ENCODE measurements at regions not wholly inside any gene's neighbourhood (a gene's known extent, or its start where the extent isn't known, plus 50 kb on each side); places are given as distances from the start of the nearest gene placed in this dataset.
"Not testable (repeated sequence)": the region's sequence is repeated elsewhere in the genome, so short reads cannot be mapped to it uniquely, and the experiment has no call there.

DNA sequence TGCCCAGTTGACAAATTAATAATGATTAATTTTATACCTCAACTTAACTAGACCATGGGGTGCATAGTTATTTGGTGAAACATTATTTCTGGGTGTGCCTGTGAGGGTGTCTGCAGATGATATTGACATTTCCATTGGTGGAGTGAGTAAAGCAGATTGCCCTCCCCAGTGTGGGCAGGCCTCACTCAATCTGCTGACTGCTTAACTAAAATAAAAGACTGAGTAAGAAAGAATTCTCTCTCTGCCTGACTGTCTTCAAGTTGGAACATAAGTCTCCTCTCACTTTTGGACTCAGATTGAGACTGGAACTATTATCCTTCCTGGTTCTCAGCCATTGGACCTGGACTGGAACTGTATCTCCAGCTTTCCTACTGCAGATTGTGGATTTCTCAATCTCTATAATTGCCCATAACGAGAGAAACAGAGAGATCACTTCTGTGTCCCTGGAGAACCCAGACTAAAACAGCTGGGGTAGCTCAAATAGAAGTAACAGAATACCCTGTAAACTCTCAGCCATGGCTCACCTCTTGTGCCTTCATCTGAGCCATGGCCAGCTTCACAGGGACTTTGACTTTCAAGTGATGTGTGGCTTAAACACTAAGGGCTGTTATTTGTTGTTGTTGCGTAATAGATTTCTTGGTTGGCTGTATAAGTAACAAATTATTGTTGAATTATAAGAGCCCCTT lies 575.3 kb upstream of the RAB6C start:
- DNase-seq (ENCODE audit: low read depth in 3 of 3), result no peak

DNA sequence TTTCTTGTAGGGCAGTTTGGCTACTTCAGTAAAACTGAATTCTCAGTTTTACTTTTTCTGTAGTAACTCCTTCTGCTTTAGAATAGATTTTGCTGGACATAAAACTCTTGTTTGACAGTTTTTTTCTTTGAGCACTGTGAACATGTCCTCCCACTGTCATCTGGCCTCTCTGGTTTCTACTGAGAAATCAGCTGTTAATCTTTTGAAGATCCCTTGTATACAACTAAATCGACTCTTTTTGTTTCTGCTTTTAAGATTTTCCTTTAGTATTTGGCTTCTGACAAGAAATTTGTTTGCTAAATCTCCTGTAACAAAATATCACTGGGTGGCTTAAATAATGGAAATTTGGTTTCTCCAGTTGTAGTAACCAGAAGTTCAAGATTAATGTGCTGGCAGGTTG lies 570.9 kb upstream of the RAB6C start:
- no peak for DNase-seq (ENCODE audit: low read depth in 3 of 3)

DNA sequence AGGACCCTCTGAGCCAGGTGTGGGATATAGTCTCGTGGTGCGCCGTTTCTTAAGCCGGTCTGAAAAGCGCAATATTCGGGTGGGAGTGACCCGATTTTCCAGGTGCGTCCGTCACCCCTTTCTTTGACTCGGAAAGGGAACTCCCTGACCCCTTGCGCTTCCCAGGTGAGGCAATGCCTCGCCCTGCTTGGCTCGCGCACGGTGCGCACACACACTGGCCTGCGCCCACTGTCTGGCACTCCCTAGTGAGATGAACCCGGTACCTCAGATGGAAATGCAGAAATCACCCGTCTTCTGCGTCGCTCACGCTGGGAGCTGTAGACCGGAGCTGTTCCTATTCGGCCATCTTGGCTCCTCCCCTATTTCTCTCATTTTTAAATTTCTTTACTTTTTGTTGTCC lies 562.4 kb upstream of the RAB6C start:
- DNase-seq (ENCODE audit: low read depth in 3 of 3), result not testable (repeated sequence)

DNA sequence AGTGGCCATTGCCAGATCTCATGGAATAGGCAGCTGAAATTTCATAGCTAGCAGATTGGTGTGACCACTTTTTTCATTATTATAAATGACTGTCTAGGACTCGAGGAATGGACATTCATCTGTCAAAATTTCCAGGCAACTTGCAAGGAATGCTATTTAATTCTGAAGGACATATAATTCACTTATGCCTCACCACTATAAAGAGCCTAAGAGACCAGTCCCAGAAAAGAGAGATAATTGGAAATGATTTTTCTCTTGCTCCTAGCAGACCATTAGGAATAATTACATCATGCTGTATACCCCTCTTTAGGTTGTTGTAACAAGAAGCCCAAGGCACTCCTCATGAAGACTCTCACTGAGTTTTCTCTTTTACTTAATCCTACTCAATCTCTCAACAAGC lies 557.4 kb upstream of the RAB6C start:
- no peak for DNase-seq (ENCODE audit: low read depth in 3 of 3)

DNA sequence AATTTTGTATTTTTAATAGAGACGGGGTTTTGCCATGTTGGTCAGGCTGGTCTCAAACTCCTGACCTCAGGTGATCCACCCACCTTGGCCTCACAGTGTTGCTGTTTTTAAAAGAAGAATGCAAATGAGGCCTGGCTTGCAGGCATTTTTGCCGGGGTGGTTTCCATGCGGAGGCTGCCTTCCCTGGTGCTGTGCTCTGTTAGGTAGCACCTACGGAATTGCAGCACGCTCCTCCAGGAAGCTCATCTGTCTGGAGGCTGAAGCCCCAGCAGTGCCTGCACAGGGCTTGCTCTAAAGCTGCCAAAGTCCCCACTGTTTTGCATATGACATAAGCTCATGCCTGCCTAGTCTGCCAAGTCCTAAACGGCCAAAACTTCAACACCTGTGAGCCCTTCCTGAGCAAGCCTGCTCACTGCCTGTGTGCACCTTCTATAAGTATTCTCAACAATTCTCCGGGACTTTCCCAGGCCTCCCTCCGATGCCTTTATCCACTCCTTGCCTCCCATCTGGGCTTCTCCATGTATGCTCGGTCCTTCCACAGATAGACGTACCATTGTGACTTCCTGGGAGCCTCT lies 551.3 kb upstream of the RAB6C start:
- DNase-seq (ENCODE audit: low read depth in 3 of 3), result no peak

DNA sequence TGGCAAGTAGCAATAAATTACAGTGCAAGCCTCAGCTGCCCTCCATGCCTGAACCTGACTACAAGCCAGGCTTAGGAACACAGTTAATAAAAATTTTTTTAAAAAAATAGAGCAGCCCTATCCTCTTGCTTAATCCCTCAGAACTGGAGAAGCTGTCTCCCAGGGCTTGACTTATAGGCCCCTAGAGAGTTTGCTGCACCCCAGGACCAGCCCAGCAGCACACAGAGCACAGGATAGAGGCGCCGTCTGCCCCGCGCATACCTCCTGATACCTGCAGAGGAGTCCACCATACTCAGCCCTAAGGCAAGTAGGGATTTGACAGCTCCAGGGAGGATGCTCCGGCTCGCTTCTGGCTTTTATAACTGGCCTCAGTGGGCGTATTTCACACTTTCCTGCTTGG lies 548.6 kb upstream of the RAB6C start:
- DNase-seq (ENCODE audit: low read depth in 3 of 3), result no peak

DNA sequence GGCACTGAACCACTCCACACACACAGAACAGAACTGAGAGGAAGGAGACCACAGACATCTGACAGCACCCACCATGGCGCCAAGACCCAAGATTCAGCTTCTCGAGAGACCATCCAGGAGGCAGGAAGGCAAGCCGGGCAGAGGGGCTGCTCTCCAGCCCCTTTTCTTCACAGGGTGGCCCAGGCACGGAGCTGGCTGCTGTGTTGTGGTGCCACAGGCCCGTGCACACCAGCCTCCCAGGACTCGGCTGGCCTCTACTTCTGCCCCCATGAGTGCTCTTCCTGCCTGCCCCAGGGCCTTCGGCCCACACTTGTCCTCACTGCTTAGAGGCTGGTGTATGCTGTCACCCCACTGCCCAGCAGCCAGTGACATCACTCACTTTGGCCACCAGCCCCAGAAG lies 547.6 kb upstream of the RAB6C start:
- DNase-seq (ENCODE audit: low read depth in 3 of 3), result no peak

DNA sequence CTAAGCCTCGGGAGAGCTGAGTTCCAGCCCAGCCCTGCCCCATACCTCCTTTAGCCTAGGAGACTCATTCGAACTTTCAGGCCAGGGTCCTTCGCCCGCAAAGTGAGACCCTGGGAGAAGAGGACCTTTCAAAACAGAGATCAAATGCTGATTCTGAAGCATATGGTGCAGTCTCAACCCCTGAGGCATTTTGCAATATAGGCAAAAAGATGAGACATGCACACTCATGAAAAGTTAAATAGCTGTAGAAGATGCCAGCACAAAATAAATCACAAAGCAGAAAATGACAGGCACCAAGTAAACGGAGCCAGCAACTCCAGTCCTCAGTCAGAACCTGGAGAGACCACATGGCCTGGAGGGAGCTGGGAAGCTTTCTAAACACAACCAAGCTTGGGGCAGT lies 542.7 kb upstream of the RAB6C start:
- DNase-seq (ENCODE audit: low read depth in 3 of 3), result no peak

DNA sequence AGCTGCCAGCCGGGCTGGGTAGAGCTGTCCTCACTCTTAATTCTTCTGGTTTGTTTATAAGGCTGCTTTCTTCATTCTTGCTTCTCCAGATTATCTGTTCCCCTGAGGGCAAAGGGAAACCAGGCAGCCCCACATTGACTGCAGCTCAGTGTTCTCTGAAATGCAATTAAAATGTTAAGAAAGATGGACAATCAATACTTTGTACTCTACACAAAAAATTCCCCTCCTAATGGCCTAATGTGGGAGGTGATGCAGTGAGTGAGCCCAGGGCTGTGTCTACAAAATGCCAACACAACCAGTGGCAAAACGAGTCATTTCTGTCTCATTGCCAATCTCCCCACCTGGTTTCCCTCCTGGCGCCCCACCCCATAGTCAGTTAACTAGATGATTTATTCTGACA lies 541.7 kb upstream of the RAB6C start:
- DNase-seq (ENCODE audit: low read depth in 3 of 3), result no peak

DNA sequence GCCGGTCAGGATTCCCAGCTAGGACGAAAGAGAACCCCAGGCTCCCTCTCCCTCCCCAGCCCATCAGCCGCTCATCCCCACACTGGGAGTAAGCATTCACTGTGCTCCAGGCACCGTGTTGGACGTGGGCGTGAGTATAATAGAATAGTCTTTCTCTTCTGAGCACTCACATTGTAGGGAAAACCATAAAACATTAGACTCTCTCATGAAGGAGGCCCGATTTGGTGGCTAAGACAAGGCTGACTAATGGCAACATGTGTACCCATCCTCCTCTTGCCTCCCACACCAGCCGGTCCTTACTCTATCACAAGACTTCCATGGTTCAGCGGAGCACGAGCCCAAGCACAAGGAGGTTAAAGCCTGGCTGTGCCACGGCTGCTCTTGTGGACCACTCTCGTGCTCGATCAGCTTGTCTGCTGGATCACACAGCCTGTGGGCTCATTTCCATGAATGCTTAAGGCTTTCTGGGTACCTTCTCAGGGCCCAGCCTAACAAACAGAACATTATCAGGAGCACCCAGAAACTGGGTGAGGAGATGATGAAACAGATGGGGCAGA lies 540.9 kb upstream of the RAB6C start:
- DNase-seq (ENCODE audit: low read depth in 3 of 3), result no peak

DNA sequence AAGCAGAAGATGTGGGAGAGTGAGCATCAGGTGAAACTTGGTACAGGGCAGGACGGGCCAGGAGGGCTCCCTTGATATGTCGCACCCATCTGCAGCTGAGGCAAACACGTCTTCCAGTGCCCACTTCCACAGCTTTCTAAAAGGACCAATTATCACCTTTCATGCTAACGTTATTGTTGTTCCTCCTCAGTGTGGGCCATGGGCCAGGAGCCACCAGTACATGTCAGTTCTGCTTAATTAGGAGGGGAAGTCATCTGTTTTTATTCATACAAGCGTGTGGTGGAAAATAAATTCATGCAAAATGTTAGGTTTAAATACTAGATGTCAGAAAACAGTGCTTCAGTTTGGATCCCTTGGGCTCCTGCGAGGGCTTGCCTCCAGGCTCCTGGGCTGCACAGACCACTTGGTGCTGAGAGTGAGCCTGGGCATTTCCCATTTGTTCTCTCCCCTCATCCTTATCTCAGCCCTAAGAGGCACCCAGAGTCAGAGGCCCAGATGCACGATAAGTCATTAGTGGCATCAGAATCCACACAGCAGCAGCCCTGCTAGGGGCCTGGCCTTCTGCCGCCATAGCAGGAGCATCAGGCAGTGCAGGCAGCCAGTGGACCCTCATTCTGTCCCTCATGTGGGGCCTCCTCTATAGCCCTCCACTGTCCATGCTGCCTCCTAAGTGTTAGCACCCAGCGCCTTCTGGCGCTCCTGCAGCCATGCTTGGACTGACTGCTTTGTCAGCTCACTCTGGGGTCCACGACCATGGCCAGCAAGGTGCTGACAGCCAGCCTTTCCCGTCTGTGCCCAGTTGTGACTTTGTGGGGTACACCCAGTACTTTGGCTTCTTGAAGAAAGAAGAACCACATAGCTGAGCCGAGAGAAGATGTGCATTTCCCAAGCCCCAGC lies 539.8 kb upstream of the RAB6C start:
- no peak for DNase-seq (ENCODE audit: low read depth in 3 of 3)

DNA sequence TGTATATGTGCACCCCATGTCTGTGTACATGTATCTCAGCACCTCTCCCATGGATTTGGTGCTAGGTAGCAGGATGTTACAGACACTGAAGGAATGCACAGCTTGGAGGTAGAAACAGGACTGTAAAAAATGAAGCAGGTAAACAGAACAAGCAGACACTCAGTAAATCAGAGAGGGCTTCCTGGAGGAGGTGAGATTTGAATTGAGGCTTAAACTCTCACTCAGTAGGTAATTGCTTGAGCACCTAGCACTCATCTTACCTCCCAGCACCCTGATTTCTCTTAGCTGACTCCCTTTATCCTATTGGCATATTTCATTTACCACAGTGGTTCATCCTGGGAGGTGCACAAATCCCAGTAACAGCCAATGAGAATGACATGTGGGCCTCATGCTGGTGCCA lies 537.9 kb upstream of the RAB6C start:
- DNase-seq (ENCODE audit: low read depth in 3 of 3), result no peak

DNA sequence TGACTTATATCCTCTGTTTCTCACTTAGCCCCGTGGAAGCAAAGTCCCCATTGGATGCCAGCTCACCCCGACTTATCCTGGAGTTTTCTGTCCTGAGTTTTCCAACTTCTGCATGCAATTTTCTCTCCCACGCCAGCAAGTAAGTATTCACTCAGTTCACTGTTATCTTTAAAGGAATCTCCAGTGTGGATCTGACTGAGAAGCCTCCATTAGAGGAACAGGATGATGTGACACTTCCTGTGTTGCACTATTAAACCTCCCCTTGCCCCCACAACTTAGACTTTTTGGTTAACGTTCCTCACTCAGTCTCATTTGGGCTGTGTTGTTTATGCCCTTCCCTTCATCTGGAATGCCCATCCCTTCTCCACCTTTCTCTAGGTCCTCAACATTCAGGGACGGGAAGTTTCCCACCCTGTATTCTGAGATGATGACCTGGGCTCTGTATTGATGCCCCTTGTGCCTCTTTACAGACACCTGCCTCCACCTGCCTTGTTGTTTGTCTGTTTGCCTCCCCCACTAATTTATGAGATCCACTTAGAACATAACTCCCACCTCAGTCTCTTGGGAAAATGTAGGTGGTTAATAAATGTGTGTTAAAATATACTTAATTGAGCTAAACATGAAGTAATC lies 536.1 kb upstream of the RAB6C start:
- no peak for DNase-seq (ENCODE audit: low read depth in 3 of 3)

DNA sequence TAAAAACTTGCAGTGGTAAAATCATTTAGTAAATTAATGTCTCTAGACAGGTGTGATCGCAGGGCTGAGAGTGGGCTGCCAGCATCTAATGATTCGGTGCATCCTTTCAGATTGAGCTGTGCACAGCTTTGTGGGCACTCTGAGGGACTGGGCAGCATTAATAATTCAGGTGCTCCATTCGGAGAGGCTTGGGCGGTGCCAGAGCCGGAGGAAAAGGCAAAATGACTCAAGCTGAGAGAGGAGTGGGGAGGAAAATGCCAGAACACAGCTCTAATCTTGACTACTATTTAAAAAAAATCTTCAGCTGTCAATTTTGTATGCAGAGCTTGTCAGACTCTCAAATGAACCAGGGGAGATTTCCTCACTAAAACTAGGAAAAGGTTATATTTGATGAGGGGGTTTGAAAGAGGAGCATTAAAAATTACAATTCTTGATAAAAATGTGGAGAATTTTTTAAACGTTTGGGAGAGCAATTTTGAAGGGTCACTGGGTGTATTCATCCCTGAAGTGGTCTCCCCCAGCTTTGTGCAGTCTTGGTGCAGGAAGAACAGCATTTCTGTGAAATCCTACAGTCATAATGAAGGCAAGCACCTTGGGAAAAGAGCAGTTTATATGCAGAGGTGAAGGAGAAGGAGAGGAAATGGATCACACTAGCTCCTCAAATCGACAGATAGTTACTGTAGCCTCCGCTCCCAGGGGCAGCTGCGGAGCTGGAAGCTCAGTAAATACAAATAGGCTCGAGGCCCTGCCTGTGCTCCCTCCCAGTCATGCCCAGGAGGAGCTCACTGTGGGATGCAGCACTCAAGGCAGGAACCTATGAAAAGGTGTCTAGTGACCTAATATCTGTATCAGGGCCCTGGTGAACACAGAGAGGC lies 535.4 kb upstream of the RAB6C start:
- no peak for DNase-seq (ENCODE audit: low read depth in 3 of 3)

DNA sequence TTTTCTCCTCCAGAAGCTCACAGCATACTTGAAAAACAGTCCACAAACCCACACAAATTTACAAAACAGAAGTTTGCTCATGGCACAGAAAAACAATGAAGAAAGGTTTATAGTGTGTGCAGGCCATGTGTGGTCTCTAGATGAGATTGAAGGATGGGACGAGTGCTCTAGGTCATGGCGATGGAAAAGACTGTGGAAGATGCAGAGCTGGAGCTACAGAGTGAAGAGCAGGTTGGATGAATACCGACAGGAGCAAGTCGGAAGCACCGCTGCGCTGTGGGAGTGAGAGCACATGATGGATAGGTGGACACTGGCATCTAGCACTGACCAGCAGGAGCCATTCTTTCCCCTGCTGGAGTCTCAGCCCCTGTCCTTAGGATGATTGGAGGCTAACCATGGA lies 534.7 kb upstream of the RAB6C start:
- no peak for DNase-seq (ENCODE audit: low read depth in 3 of 3)

DNA sequence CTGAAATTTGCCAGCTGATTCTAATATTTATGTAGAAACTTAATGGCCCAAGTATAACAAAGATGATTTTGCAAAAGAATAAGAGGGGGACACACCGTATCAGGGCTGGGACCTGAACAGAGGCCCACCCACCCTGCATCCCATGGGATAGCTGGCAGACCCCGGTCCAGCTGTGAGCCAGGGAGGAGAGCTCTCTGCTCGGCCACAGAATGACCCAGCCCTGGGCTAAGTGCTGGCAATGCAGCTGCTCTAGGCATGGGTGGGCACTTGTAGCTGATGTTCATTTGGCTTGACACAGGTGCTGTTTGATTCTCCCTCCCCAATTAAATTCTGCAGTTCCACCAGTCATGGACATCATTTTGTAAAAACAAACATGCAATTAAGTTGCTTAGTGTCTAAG lies 522.8 kb upstream of the RAB6C start:
- no peak for DNase-seq (ENCODE audit: low read depth in 3 of 3)

DNA sequence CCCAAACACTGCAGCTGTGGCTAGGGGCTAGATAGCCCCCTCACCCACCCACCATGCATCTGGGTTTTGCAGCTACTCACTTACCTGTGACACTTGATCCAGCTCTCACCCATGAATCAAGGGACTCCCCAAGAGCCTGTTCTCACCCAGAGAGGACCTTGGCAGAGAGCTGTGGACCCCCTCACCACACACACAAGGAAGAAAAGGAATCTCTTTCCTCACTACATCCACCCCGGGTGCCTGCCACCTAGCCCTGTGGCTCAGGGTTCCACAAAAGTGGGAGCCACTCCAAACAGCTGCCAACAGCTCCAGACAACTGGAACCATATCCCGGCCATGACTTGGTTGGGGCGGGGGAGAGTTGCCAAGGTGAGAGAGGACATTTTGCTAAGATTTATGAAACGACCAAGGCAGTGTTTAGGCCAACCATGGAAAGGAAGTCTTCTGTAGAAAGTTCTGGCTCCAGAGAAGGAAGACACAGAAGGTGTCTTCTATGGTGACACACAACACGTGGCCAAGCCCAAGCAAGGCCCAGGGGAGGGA lies 522.1 kb upstream of the RAB6C start:
- DNase-seq (ENCODE audit: low read depth in 3 of 3), result no peak

DNA sequence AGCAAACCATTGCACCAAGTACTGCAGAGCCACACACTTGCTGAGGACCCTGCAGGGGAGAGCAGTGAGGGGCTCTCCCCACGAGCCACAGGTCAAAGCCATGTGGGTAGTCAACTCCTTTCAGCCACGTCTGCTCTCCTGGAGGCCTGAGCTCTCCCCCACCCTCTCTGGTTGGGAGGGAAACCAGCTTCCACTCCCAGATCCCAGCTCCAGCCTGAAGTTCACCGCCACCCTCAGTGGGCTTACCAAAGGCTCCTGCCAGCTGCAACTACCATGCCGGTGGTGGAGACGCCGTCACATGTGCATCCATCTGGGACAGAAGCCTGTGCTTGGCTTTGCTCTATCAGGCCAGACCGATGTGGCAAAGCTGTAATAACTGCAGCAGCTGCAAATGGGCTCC lies 521.5 kb upstream of the RAB6C start:
- no peak for DNase-seq (ENCODE audit: low read depth in 3 of 3)

DNA sequence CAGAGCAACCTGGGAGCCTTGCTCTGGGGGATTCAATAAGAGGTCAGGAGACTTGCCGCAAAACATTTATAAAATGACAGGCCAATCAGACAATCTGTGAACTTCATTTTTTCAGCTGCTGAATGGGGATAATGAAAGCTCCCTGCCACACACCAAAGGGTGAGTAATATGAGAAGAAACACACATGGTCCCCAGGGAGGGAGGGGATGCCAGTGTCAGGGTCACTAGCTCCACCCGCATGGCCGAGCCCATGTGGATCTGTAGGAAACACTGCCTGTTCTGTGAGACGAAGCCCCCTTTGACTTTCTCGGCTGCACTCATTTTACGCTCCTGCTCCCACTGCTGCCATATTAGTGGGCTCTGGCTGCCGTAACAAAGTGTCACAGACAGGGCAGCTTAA lies 521.0 kb upstream of the RAB6C start:
- DNase-seq (ENCODE audit: low read depth in 3 of 3), result no peak

DNA sequence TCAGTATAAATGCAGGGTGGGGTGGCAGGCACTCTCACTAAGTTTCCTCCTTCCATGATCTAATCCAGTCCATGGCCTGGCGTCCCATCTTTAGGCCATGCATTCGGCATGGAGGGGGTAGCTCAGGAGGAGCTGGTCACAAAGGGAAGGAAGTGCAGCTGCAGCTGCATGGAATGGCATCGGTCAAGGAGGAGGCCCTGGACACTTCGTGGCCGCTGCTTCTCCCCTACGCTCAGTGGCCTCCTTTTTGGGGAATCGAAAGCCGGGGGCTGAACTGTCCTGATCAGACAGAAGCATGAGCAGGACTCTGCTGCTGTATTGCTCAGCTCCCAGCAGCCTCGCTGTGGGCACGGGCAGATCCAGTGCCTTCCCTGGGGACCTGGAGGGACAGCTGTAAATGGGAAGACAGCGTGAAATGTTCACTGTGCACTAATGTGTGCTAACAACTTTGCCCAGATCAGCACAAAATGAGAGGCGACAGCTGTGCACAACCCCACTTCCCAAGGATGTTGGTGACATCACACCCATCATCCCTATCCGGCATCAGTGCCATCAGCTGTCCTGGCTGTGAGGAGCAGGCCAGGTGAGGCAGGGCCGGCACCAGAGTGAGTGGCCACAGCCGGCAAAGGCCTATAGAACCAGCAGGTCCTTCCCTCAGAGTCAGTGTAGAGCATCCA lies 520.1 kb upstream of the RAB6C start:
- no peak for DNase-seq (ENCODE audit: low read depth in 3 of 3)
